Right lobe of liver (tissue), 4 donors: ENCODE measurements at regions not wholly inside any gene's neighbourhood (a gene's known extent, or its start where the extent isn't known, plus 50 kb on each side); places are given as distances from the start of the nearest gene placed in this dataset.

Experiments used
- CTCF ChIP-seq, 4 donors: fragments of 200-600 bp in 3 of 4; fragments of 450-650 bp in 1 of 4; IDR thresholded peaks; one replicate each; pipeline versions ENCODE4 v1.5.1 to v1.8.0; 2016 to 2022; ENCODE audit warnings: antibody characterized with exemption in 4 of 4, mild to moderate bottlenecking in 2 of 4
- POLR2A ChIP-seq: fragments of 450-650 bp; IDR thresholded peaks from one replicate; pipeline ENCODE4 v1.6.1; 2017; ENCODE audit warnings: antibody characterized with exemption, mild to moderate bottlenecking
- donor health status: DM: no; HTN: no; CAD: no.
- donor health status: DM: no; HTN: no; CAD: no.
- donor health status: DM: no; HTN: yes; CAD: no.

DNA sequence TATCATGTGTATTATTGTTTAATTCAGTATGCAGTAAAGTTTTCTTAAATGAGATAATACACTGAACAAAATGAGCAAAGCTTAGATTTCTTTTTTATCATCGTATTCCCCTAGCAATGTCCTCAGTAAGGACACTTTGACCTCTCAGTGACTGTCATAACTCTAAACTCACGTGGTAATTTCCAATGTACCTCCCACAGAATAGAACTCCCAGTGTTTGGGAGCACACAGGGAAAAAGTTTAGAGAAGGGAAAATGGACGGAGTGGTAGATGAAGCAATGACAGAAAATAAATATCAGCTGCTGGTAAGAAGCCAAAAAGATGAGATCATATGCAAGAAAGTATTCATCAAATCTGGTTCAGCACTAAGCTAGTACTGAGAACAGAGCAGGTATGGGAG is 758.6 kb upstream of the KCND2 start:
- no peak for TF ChIP-seq POLR2A
- no peak for TF ChIP-seq CTCF (IDR thresholded peaks at IDR 0.05)
